ENCODE measurements at regions not wholly inside any gene's neighbourhood (a gene's known extent, or its start where the extent isn't known, plus 50 kb on each side); places are given as distances from the start of the nearest gene placed in this dataset.

- H3K27ac ChIP-seq (ENCODE audit: low read depth in 1 of 2, low read length in 1 of 2): no peak overlapping the region
- DNase-seq (no peak), ATAC-seq (ENCODE audit: insufficient read depth, low FRiP score) (no peak)
- peaks cover 0 to 2% (median 0%) of the 10 kb centered on the region in 3 donors for H3K27me3 ChIP-seq (ENCODE audit: control insufficient read depth in 3 of 3, insufficient read depth in 3 of 3, low read length in 2 of 3)
- no peak for TF ChIP-seq CTCF (IDR thresholded peaks at IDR 0.05; ENCODE audit: control extremely low read depth, extremely low read depth)
- H3K36me3 ChIP-seq (ENCODE audit: control insufficient read depth in 4 of 4, insufficient read depth in 4 of 4, low read length in 4 of 4): no peaks in the 10 kb centered on the region
- no peak overlapping the region for H3K9ac ChIP-seq (ENCODE audit: insufficient read depth in 1 of 2, low read length in 2 of 2)
- no peak overlapping the region for H3K4me3 ChIP-seq
- peaks cover 0 to 16% (median 0%) of the 10 kb centered on the region in 5 donors for H3K4me1 ChIP-seq (ENCODE audit: control insufficient read depth in 5 of 5, insufficient read depth in 5 of 5, low read length in 5 of 5)
- 79 to 82% methylated on average over 8 of the region's 8 CpGs for WGBS, 2 donors
- H3K9me3 ChIP-seq (ENCODE audit: control insufficient read depth in 4 of 4, insufficient read depth in 3 of 4, low read length in 3 of 4): no peaks in the 10 kb centered on the region
Observed at GRCh38 chr2:238789317-238789806, 58.5 kb upstream of the TWIST2 start.

- Histone ChIP-seq H3K9me3 (ENCODE audit: control insufficient read depth in 4 of 4, insufficient read depth in 3 of 4, low read length in 3 of 4) (no peaks in the 10 kb centered on the region), H3K27me3 (ENCODE audit: control insufficient read depth in 3 of 3, insufficient read depth in 3 of 3, low read length in 2 of 3) (peaks cover 0 to 2% (median 0%) of the 10 kb centered on the region in 3 donors), H3K4me3 (no peak overlapping the region), H3K36me3 (ENCODE audit: control insufficient read depth in 4 of 4, insufficient read depth in 4 of 4, low read length in 4 of 4) (no peaks in the 10 kb centered on the region), H3K9ac (ENCODE audit: insufficient read depth in 1 of 2, low read length in 2 of 2) (no peak overlapping the region), H3K4me1 (ENCODE audit: control insufficient read depth in 5 of 5, insufficient read depth in 5 of 5, low read length in 5 of 5) (peaks cover 0 to 16% (median 0%) of the 10 kb centered on the region in 5 donors), H3K27ac (ENCODE audit: low read depth in 1 of 2, low read length in 1 of 2) (no peak overlapping the region)
- no peak for TF ChIP-seq CTCF (IDR thresholded peaks at IDR 0.05; ENCODE audit: control extremely low read depth, extremely low read depth)
- 79 to 83% methylated on average over 16 of the region's 16 CpGs for WGBS, 2 donors
- ATAC-seq (ENCODE audit: insufficient read depth, low FRiP score) (no peak), DNase-seq (peak; percentile 55 to 68 (median 55))
Observed at GRCh38 chr2:238790126-238790832, 57.6 kb upstream of the TWIST2 start.

GRCh38 chr2:238790833-238791230 lies 57.1 kb upstream of the TWIST2 start:
- H3K27me3 ChIP-seq (ENCODE audit: control insufficient read depth in 3 of 3, insufficient read depth in 3 of 3, low read length in 2 of 3): peaks cover 0 to 2% (median 0%) of the 10 kb centered on the region in 3 donors
- no peak for TF ChIP-seq CTCF (IDR thresholded peaks at IDR 0.05; ENCODE audit: control extremely low read depth, extremely low read depth)
- peak; percentile 28 to 81 (median 68) for DNase-seq
- peaks cover 0 to 16% (median 0%) of the 10 kb centered on the region in 5 donors for H3K4me1 ChIP-seq (ENCODE audit: control insufficient read depth in 5 of 5, insufficient read depth in 5 of 5, low read length in 5 of 5)
- no peak overlapping the region for H3K4me3 ChIP-seq
- no peak for ATAC-seq (ENCODE audit: insufficient read depth, low FRiP score)
- no peaks in the 10 kb centered on the region for H3K36me3 ChIP-seq (ENCODE audit: control insufficient read depth in 4 of 4, insufficient read depth in 4 of 4, low read length in 4 of 4)
- H3K9me3 ChIP-seq (ENCODE audit: control insufficient read depth in 4 of 4, insufficient read depth in 3 of 4, low read length in 3 of 4): no peaks in the 10 kb centered on the region
- 68 to 81% methylated on average over 12 of the region's 12 CpGs for WGBS, 2 donors
- H3K9ac ChIP-seq (ENCODE audit: insufficient read depth in 1 of 2, low read length in 2 of 2): no peak overlapping the region
- no peak overlapping the region for H3K27ac ChIP-seq (ENCODE audit: low read depth in 1 of 2, low read length in 1 of 2)
